ENCODE measurements at regions not wholly inside any gene's neighbourhood (a gene's known extent, or its start where the extent isn't known, plus 50 kb on each side); places are given as distances from the start of the nearest gene placed in this dataset.

DNA sequence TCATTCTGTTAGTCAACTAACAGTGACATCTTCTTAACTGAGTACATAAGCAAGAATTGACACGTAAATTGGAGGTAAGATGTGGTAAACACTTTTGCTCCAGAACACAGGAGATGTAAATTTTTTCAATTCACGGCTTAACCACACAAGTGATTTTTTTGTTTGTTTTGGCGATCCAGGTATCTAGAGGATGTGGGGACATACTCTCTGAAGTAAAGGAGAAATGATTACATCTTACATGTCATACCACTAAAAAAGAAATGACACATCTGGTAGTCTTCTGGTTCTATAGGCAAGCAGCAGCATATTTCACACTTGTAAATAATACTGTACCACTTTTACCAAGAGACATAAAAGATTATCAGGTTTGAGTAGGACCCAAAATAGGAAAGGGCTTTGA is 200.3 kb upstream of the ZWINT start:
- H3K27me3 ChIP-seq (ENCODE audit: insufficient read depth in 3 of 3, low read length in 2 of 3) = no peaks in the 10 kb centered on the region
- H3K36me3 ChIP-seq (ENCODE audit: insufficient read depth in 1 of 2, low read depth in 1 of 2) = no peaks in the 10 kb centered on the region
- no peak overlapping the region for H3K27ac ChIP-seq
- 82 to 87% (median 86%) methylated on average over 3 of the region's 3 CpGs for WGBS, 3 donors
- no peaks in the 10 kb centered on the region for H3K4me1 ChIP-seq
- intact Hi-C loops (cut with DNase I) = no loop called here
- no peak overlapping the region for H3K4me3 ChIP-seq
- H3K9me3 ChIP-seq = no peaks in the 10 kb centered on the region
- DNase-seq = no peak
- no peak for ATAC-seq
- TF ChIP-seq, protein P1, sequence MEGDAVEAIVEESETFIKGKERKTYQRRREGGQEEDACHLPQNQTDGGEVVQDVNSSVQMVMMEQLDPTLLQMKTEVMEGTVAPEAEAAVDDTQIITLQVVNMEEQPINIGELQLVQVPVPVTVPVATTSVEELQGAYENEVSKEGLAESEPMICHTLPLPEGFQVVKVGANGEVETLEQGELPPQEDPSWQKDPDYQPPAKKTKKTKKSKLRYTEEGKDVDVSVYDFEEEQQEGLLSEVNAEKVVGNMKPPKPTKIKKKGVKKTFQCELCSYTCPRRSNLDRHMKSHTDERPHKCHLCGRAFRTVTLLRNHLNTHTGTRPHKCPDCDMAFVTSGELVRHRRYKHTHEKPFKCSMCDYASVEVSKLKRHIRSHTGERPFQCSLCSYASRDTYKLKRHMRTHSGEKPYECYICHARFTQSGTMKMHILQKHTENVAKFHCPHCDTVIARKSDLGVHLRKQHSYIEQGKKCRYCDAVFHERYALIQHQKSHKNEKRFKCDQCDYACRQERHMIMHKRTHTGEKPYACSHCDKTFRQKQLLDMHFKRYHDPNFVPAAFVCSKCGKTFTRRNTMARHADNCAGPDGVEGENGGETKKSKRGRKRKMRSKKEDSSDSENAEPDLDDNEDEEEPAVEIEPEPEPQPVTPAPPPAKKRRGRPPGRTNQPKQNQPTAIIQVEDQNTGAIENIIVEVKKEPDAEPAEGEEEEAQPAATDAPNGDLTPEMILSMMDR (IDR thresholded peaks at IDR 0.05) = no peak

DNA sequence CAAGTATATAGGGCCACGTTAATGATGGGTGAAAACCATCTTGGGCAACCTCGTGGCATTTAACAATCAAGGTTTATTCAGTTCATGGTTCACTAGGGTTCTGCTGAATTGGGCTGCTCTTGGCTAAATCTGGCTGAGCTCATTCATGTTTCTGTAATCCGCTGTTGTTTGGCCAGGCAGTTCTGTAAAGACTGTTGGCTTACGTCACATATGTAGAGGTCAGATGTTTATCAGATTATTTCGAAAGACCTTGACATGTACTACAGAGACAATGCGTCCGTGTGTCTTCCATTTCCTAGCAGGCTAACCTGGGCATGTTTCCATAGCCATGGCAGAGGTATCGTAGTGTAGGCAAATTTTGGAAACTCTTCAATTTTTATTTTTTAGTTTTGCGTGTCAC is 190.0 kb upstream of the ZWINT start:
- 75 to 81% (median 80%) methylated on average over 9 of the region's 9 CpGs for WGBS, 3 donors

DNA sequence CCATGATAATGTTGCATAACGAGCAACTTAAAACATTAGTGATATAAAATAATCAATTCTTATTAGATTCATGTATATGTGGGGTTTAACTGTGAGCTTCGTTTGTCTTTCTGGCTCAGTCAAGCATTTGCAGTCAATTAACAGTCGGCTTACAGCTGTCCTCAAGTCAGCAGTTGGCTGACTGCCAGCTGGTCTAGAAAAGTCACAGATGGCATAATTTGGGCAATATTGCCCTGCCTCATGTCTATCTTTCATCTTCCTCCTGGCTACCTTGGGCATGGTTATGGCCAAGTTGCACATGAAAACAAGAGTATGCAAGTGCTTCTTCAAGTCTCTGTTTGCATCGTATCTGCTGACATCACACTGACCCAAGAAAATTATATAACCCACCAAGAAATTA is 186.1 kb upstream of the ZWINT start:
- intact Hi-C loops (cut with DNase I) = no loop called here
- ATAC-seq (no peak), DNase-seq (no peak)
- H3K27me3 ChIP-seq (ENCODE audit: insufficient read depth in 3 of 3, low read length in 2 of 3) = no peaks in the 10 kb centered on the region
- WGBS, 3 donors = 45 to 69% (median 55%) methylated on average over 4 of the region's 4 CpGs
- TF ChIP-seq, protein P1 (IDR thresholded peaks at IDR 0.05) = no peak
- H3K27ac ChIP-seq = no peak overlapping the region
- no peaks in the 10 kb centered on the region for H3K36me3 ChIP-seq (ENCODE audit: insufficient read depth in 1 of 2, low read depth in 1 of 2)
- H3K4me3 ChIP-seq = no peak overlapping the region
- no peaks in the 10 kb centered on the region for H3K4me1 ChIP-seq
- no peaks in the 10 kb centered on the region for H3K9me3 ChIP-seq

More for the DNA sequence above, 190.0 kb upstream of the ZWINT start:
- TF ChIP-seq, protein P1 (IDR thresholded peaks at IDR 0.05) = no peak
- no peaks in the 10 kb centered on the region for H3K36me3 ChIP-seq (ENCODE audit: insufficient read depth in 1 of 2, low read depth in 1 of 2)
- H3K9me3 ChIP-seq = no peaks in the 10 kb centered on the region
- no peaks in the 10 kb centered on the region for H3K4me1 ChIP-seq
- ATAC-seq (no peak), DNase-seq (no peak)
- H3K27me3 ChIP-seq (ENCODE audit: insufficient read depth in 3 of 3, low read length in 2 of 3) = no peaks in the 10 kb centered on the region
- no peak overlapping the region for H3K27ac ChIP-seq
- intact Hi-C loops (cut with DNase I) = no loop called here
- H3K4me3 ChIP-seq = no peak overlapping the region

DNA sequence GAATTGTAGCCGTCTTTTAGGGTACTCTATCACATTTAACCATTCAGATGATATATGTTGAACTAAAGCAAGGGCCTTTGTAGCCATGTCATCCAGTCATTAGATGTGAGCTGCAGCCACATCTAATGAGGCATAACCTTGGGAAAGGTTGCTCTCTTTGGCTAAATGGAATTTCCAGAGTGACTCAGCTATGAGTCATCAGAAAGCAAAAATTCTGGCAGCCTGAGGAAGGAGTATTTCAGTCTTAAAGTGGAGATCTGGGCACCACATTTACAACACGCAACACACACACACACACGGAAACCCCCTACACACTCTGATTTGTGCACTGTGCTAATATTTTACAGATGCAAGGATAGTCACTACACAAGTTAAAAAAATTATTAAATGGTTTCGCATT is 176.9 kb upstream of the ZWINT start:
- 67 to 86% (median 81%) methylated on average over 4 of the region's 4 CpGs for WGBS, 3 donors

DNA sequence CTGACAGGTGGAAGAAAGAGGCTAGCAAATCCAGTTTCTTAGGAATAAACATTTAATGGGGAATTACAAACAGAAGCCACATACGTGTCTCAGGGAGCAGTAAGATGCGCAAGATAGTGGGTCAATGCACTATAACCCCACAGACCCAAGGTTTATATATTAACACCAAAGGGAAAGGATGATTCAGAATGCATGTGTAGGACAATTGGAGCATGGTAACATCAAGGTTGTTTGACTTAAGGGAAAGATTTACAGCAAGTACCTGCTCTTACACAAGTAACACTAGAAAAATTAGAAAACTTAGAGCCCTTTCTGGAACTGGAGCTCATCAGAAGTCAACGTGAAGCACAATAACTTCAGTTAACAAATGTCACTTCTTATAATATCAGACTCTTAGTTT is 161.1 kb upstream of the ZWINT start:
- no peaks in the 10 kb centered on the region for H3K9me3 ChIP-seq
- H3K36me3 ChIP-seq (ENCODE audit: insufficient read depth in 1 of 2, low read depth in 1 of 2) = no peaks in the 10 kb centered on the region
- no peak overlapping the region for H3K27ac ChIP-seq
- no peak for DNase-seq
- WGBS, 3 donors = 77 to 79% (median 78%) methylated on average over 3 of the region's 3 CpGs
- intact Hi-C loops (cut with DNase I) = no loop called here
- no peaks in the 10 kb centered on the region for H3K4me1 ChIP-seq
- ATAC-seq = no peak
- TF ChIP-seq, protein P1 (IDR thresholded peaks at IDR 0.05) = no peak
- H3K4me3 ChIP-seq = no peak overlapping the region
- H3K27me3 ChIP-seq (ENCODE audit: insufficient read depth in 3 of 3, low read length in 2 of 3) = no peaks in the 10 kb centered on the region

More for the DNA sequence above, 176.9 kb upstream of the ZWINT start:
- H3K36me3 ChIP-seq (ENCODE audit: insufficient read depth in 1 of 2, low read depth in 1 of 2) = no peaks in the 10 kb centered on the region
- H3K4me1 ChIP-seq = no peaks in the 10 kb centered on the region
- intact Hi-C loops (cut with DNase I) = no loop called here
- H3K27me3 ChIP-seq (ENCODE audit: insufficient read depth in 3 of 3, low read length in 2 of 3) = no peaks in the 10 kb centered on the region
- H3K4me3 ChIP-seq = no peak overlapping the region
- TF ChIP-seq, protein P1 (IDR thresholded peaks at IDR 0.05) = no peak
- DNase-seq (no peak), ATAC-seq (no peak)
- no peak overlapping the region for H3K27ac ChIP-seq
- H3K9me3 ChIP-seq = no peaks in the 10 kb centered on the region
